TTC549 (cell line): ENCODE measurements at regions not wholly inside any gene's neighbourhood (a gene's known extent, or its start where the extent isn't known, plus 50 kb on each side); places are given as distances from the start of the nearest gene placed in this dataset.

Experiments
- FAIRE-seq: peaks from 2 replicates; lab custom pipeline; 2012; peaks lifted over from hg19 to GRCh38; lab: Jason Lieb, UNC

DNA sequence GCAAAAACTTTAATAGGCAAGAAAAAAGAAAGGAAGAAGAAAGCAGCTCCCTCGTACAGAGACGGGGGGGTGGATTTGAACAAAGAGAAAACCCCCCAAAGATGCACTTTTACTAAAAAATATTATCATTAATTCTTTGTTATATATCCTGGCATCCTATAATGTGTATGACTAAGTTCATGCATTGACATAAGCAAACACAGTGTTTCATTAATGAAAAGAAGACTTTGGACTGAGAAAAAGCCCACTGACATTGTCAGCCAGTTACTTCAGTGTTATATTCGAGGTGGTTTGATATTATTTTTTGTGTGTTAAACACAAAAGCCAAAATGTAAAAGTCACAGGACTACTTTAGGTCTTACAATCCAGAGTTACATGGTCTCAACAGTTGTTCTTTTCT, 110.1 kb upstream of the DPYD start:
- FAIRE-seq: no peak

DNA sequence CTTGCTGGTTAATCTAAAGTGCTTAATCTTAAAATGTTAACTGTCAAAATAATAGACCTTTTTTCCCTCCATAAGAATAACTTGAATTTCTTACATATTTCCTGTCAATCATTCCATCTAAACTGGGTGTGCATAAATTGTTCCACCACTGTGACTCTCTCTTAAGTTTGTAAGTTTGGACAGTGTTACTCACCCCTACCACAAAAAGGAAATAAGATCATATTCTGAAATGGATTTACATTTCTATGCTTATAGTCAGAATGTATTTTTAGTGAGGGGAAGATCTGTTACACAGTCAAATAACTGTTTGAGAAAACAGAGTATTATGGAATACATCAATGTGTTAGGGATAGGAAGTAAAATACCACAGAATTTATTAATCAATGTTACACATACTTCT, 109.6 kb upstream of the DPYD start:
- FAIRE-seq: no peak

DNA sequence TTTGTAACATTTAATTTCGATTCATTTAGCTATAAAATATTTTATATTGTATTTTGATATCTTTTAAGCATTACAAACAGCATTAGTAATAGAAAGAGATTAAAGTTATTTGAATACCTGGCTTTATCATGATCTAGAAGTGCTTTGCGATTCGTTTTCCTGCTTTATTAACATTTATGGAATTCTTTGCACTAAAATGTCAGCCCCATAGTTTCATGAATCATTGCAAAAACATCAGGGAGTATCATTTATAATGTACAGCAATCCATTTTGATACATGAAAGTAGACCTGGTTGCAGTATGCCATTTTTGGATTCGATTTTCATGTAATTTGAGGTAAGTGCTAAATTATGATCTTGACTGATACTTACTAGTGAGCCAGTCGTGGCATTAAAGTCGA, 108.0 kb upstream of the DPYD start:
- FAIRE-seq: no peak

DNA sequence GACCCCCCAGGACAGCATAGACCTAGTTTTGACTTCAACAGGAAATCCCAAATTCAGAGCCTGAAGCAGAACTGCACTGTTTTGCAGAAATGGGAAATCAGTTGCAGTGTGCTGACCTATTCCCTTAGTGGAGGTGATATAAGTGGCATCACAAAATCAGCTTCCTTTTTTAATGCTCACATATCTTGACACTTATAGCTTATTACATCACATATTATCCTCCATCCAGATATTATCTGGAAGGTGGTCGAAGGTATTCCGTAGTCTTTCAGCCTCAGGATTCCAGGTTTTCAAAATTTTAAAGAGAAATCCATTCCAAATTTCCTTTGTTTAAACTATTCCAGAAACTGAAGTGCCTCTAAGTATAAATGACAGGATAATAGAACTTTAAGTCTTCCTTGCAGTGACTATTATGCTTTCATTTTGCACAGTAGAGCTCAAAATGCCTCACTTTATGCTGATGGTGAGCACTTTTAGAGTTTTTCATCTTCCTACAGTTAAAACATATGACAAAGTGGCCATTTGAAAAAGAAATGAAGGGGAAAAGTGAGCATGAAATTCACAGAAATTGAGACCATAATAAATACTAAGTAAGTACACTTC, 106.4 kb upstream of the DPYD start:
- FAIRE-seq: no peak

DNA sequence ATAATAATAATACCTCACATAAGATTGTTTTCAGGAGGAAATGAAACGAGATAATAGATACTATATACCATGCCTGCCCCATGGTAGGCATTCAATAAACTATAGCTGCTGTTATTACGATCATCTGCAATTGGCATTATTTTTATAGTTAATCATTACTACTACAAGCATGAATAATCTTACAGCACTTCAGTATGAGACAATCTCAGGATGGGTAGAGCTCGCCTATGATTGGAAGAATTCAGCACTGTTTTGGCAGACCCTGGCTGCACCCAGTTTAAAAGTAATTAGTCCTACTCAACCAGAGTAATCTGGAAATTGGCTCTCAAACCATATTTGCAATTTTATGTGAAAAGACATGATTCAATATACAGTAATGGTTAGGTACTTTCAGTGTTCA, 105.0 kb upstream of the DPYD start:
- no peak for FAIRE-seq

DNA sequence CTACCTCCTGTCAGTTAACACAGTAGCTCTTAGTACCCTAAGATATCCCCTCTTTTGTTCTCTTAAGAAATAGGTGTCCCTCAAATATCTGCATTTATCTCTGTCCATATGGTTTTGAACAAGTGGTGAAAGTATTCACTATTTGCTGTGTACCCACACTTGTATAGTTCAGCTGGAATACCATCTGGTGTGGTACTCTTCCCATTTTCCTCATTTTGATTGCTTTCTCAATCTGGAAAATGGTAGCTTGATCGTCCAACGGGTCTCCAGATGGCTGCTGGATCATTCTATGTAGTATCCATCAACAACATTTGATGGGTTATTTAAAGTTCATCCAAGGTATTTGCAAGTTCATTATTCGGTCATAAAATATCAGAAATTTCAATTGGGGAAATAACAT, 100.3 kb upstream of the DPYD start:
- FAIRE-seq: no peak

DNA sequence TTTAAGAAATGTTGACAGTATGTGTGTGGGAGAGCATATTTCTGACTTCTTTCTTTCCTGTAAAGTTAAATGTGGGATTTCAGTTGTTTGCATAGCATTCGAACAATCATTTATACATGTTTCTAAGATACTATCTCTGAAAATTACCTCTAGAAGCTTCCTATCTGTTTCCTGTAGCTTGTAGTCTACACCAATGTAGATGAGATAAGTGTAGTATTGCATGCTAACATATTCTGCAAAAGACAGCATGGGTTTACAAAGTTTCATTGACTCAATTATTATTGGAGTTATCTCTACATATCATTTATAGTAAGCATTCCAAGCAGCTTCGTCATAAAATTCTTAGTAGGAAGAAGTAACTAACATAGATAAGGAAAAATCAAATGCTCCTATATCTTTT, 98.9 kb upstream of the DPYD start:
- FAIRE-seq: no peak

DNA sequence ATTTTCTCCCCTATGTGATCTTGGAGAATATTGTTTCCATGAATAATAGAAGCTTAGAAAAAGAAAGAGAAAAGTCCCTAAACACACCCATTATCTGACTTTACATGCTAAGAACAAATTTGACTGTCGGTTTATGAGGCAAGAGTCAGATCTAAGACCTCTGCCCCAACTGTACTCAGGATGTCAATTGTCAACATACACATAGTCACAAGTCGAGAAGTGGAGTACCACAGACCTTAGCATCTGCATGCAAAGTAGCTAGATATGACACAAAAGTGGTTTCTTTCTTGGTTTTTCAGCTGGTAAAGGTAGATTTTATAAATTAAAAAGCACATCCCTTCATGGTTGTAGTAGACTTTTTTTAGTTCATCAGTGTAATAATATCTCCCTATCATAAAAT, 97.2 kb upstream of the DPYD start:
- FAIRE-seq: no peak

DNA sequence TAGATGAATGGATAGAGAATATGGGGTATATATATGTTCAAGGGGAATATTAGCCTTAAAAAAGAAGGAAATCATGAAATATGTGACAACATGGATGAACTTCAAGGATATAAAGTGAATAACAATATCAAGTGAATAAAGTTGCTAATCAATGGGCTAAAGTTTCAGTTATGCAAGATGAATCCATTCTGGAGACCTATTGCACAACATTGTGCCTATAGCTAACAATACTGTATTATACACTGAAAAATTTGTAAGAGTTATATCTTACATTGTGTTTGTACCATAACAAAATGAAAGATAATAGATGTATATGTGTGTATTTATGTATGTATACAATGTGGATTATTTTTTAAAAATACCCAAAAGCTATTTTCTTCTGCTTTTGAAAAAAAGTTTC, 96.3 kb upstream of the DPYD start:
- no peak for FAIRE-seq

DNA sequence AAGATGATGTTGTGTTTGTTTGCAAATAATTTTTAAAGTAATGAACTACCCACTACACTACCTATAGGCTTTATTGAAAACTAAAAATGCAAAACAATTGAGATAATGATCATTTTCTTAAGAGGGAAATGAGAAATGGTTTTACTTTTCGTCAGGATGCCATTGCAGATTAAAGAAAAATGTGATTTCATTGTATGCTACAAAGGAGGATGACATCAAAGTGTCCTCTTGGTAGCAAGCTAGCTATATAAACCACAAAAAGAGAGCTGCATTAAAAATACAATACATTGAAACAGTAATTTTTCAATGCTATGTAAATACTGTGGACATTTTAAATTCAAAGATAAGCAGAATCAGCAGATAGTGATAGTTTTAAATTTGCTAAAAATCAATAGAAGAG, 87.5 kb upstream of the DPYD start:
- FAIRE-seq: no peak

DNA sequence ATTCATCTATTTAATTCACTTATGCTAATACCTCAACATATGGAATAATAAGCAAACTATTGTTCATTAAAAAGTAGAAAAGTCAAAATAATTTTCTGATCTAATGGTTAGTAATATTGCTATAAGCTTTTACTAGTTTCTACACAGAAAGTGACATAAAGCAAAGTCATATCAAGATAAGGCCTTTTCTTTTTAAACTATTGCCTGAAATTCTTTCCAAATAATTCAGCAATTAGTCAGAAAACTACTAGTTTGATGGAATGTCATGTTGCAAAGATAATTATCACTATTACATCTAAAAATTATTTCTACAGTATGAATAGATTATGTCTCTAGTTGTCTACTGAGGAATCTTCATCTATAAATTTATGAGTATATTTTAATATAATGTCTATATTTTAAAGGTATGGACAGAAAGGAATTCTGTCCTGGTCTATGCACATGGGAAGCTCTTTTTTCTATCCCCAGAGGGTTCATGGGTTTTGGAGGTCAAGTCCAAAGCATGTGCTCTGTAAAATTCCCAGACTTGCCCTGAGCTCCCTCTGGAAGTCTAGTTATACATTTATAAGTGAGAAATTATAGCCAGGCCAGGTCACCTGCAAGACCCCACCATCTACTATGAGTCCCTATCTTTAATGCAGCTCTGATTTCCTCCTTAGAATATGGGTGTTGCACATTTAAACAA, 84.6 kb upstream of the DPYD start:
- FAIRE-seq: no peak

DNA sequence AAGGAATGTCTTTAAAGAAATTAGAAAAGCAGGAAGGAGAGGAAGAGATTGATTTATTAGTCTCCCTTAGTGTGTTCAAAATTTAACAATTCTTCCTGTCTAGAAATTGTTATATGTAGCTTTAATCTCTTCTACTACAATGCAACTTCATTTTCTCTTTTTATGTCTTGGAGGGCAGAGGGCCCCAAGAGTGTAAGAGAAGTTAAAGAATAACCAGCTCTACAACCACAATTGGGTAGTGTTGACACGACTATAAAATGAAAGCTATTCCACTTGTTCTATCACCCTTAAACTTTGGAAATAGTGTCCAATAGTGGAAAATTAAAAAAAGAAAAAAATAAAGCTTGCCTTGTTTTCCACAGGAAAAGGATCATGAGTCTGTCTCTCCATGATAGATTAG, 82.6 kb upstream of the DPYD start:
- FAIRE-seq: no peak

DNA sequence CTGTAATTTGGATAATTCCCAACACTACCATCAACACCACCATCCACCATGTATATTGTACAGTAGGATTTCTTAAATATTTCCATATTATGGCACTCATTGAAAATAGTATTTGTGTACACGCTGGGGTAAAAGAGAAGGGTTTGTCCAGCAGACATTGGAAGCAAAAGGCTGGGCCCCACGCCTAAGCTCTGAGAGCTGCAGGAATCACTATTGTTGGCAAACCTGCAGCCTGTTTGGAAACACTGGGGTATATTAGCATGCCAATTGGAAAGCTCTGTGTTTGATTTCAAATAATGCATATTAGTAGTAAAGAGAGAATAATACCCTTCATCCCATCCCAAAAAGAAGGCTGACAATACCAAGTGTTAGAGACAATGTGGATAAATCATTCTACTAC, 81.5 kb upstream of the DPYD start:
- no peak for FAIRE-seq

DNA sequence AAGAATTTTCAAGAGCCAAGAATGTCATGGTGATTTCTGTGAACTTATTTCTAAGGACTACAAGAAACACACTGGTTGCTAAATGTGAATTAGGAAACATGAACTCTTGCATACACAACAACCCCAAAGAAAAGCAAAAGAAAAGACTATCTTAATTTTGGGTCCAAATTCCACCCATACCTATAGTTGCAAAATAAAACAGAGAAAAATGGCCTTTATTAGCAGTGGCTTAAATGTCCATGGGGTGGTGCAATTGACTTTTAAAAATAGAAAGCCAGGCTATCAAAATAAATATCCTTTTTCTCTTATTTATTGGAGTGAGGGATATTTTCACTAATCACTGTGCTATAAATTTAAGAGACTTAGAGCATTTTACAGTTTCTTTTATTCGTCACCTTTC, 80.9 kb upstream of the DPYD start:
- no peak for FAIRE-seq

DNA sequence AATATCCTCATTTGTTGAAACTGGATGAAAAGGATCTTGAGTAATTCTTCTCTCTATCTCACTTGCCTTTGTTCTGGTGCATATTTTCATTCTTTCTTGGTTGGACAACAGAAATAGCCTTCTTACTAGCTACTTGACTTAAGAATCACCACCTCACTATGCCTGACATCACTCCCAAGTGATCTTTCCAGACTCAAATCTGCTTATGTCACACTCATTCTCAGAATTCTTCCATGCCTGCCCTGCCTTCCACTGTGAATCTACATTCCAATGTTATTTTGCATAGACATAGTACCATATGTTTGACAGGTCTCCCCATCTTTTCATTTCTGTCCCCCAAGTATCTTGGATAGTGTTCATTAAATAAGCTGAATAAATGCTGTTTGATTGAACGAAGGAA, 78.5 kb upstream of the DPYD start:
- FAIRE-seq: no peak

DNA sequence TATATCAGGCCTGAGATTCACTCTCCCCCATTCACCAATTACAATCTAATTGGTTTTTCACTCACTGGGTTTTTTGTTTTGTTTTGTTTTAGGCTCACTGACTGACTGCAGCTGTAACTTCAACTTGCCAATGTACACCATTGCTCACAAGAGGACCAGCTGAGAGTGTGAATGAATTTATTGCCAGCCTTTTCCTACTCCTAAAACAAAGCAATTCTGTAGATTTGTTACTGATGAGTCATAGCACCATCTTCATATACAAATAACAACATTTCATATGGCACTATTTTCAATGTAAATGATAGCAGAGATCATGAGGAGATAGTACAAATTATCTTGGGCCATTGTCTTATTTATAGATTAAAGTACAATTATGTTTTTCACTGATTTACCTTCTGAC, 76.0 kb upstream of the DPYD start:
- FAIRE-seq: no peak

DNA sequence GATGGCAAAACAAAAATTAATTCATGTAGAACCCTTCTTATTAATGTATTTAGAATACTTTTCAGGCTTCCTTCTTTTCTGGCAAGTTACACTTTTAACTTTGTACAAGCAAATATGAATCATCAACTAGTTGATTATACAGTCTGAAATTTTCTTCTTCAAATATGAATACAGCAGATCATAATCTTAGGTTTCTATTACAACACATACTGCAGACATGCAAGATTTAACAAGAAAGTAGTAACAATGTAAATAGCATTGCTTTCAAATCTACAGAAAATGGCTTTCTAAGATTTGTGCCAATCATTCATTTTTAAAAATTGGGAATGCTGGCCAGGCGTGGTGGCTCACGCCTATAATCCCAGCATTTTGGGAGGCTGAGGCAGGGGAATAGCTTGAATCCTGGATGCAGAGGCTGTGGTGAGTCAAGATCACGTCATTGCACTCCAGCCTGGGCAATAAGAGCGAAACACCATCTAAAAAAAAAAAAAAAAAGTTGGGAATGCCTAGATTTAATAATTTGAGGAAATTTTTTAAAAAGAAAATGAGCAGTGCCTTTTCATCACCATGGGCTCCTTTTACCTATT, 68.4 kb upstream of the DPYD start:
- FAIRE-seq: no peak

DNA sequence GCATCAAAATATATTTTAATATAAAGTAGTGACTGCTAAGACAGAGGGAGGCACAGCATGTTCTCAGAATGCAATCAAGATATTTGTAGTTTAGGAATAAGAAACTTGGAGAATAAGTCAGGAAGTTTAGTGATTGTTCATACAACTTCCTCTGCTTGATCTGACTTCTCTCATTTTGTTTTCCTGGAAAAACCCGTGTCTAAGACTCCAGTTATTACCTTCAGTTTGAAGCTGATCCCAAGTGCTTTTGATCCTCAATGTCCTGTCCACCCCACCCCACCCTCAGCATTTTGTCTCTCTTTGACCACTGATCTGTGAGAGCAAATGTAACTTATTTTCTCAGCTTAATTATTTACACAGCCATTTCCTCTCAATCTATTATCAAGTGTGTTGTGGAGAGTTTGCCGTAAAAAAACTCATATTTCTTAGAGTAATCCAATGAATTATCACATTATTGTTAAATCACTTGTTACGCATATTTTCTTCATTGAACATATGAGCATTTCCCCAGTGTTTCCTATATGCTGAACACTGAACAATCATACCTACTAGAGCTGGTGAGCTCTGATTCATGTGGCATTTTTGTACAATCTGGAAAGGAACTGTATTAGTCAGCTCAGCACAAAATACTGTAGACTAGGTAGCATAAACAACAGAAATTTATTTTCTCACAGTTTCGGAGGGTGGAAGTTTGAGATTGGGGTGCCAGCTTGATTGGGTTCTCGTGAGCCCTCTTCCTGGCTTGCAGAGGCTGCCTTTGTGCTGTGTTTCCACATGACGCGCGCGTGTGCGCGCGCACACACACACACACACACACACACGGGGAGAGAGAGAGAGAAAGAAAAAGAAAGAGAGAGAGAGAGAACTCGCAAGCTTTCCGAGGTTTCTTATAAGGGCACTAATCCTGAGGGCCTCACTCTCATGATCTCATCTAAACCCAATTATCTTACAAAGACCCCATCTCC, 65.5 kb upstream of the DPYD start:
- FAIRE-seq: no peak

DNA sequence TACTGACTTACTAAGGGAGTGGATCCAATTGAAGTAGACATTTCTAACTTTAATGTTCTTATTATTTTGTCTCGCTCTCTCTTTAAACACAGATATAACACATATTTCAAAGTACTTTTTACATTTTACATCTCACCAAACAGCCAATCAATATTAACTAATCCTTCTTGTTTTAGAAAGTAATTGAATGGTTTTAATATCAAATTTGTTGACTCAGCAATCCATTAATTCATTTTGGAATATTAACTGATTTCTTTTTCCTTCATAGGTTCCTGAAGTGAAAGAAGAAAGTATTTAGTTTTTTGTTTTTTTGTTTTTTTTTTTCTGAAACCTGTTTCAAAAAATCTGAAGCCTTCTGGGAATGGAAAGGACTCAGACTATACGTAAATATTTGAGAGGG, 62.3 kb upstream of the DPYD start:
- FAIRE-seq: no peak

DNA sequence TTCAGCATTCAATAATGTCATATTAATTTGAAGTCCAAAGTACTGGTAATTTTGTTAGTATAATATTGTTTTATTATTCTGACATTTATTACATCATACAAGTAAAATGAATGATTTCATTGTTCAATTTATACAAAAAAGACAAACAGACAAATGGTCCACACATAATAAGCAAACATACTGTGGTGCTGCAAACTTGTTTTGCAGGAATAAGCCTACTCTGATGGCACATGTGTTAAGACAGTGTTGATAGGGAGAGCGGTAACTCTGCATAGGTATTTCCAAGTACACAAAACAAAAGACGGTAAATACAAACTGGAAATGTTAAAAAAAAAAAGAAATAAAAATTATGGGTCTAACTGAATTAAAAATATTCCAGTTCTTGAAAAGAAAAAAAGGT, 59.7 kb upstream of the DPYD start:
- no peak for FAIRE-seq

DNA sequence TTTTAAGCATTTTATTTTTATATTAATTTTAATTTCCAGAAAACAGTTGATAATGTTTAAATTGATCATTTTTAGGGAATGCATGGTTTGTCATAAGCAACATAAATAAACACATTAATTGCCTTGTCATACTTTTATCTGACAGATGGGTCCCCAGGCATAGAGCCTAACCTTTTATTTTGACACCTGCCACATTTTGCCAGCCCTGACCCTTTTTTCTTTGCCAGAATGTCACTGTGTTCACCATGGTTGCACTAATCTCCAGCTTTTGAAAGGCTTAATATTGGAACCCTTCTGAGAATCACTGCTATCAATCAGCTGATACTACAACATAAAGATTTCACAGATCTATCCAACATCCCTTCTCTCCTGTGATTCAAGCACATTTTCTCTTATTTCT, 56.0 kb upstream of the DPYD start:
- FAIRE-seq: no peak
